ENCODE measurements at regions not wholly inside any gene's neighbourhood (a gene's known extent, or its start where the extent isn't known, plus 50 kb on each side); places are given as distances from the start of the nearest gene placed in this dataset.
"Not testable (repeated sequence)": the region's sequence is repeated elsewhere in the genome, so short reads cannot be mapped to it uniquely, and the experiment has no call there.

DNA sequence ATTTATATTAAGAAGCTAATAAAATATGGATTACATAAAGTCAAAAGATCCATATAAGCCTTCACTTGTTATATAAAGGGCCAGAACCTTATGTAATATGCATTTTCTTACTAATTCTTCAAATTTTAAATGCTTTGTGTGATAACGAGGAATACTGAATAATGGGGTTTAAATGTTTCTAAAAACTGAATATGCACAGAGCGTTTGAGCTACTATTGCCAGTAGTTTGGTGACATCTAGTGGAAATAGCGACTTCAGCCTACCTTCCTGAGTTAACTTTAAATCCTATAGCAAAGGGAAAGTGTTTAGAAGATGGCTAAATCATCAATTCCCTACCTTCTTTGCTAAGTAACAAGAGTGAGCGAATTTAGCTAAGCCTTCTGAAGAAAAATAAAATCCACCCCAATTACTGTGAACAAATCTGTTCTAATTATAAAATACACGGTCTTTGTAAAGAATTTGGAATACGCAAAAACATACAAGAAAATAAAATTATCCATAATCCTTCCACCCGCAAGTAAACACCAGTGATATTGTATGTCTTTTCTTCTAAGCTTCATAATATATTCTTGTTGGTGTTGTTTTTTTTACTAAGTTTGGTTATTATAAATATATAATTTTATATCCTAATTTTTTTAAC is 115.5 kb upstream of the G2E3 start:
- peak; percentile 29 for DNase-seq (ENCODE audit: low read depth)

DNA sequence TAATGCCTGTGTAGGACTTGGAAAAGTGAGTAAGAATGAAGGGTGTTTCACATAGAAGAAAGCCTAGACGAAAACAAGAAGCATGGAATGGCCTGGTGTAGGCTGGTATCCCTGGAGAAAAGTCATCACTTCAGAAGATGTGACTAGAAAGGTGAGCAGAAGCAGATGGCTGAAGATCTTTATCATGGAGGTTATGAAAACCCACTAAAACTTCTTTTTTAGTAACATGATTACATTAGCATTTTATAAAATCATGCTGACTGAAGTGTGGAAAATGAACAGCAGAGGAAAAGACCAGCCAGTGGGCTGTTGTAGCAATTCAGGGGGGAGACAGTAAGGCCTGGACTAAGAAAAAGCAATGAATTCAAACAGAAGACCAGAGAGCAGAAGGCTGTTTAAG is 114.5 kb upstream of the G2E3 start:
- DNase-seq (ENCODE audit: low read depth), result no peak

DNA sequence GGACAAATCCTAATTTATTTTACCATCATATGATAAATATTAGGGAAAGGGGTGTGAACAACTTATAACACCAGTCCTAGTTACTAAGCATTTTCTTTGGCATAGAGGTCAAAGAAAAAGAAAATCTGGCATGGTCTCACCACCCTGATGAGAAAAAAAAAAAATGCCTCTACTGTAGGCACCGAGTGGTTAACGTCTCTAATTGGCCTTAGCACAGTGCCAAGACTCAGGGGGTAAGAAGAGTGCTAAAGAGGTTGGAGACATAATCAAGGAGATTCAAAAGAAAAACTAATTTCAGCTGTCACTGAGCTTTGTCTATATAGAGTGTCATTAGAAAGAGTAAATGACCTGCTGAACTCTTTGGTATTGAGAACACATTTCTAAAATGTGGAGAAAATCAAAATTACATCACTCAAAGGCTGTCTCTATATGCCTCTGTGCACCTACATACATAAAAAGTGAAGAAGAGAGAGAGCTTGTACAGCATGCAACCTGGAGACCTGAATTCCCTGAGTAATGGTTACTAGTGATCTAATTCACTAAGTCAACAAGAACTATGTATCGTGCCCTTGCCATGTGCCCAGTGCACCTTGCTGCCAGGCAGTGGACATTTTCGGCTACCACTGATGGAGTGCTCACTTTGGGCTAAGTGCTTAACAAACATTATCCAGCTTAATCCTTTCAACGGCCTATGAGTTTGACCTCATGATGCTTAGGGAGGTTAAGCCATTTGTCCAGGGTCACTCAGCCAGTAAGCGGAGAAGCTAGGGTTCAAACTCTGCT is 113.8 kb upstream of the G2E3 start:
- no peak for DNase-seq (ENCODE audit: low read depth)

DNA sequence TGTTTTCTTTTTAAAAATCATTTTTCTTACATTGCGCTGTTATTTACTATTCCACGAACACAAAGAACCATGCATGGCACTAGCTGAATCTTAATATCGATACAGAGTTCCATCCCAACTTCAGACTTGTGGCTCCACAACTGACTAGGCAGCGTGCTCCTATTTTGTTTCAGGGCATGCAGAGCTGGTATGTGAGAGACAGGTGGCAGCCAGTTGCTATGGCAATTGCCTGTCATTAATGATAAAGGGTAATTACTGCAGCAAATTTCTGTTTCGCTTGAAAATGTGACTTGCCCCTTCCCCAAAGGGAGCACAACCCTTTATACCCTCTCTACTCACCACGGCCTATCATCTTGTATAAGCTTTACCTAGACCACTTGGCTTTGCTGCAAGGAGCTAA is 113.1 kb upstream of the G2E3 start:
- DNase-seq (ENCODE audit: low read depth), result no peak

DNA sequence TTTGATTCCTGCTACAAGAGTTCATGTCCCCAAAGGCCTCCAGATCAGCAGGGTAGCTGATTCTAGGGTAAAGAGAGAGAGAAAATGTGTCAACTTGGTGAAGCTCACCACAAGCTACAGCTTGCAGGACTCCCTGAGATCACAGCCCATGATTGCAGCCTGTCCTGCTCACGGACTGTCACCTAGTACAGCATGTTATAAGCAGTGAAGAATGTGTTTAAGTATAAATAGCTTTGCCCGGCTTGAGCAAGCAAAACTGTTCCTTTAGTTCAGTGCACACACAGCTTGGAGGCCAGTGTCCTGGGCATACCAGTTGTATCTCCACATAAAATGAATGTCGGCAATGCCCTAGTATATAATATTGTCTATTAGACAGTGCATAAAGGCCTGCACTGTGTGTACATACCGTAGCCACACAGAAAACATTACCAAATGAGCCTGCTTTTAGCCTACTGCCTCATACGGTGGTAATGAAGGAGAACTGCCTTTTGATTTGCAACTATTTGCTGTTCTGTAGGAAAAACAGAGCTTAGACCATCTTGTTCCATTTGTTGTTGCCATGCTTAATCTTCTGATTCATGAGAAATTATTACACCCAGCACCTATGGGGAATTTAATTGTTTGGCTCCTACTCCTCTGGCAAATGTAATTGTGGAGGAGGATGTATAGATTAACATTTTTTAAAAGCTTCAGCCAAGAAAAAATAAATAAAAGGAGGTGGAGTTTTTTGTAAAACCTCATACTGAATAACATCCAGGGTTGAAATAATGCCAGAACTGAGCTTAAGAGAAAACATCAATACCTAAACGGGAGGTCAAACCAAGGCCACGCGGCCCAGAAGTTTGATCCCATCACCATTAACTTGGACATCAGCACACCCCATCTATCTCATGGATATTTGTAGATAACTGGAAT is 108.1 kb upstream of the G2E3 start:
- no peak for DNase-seq (ENCODE audit: low read depth)

DNA sequence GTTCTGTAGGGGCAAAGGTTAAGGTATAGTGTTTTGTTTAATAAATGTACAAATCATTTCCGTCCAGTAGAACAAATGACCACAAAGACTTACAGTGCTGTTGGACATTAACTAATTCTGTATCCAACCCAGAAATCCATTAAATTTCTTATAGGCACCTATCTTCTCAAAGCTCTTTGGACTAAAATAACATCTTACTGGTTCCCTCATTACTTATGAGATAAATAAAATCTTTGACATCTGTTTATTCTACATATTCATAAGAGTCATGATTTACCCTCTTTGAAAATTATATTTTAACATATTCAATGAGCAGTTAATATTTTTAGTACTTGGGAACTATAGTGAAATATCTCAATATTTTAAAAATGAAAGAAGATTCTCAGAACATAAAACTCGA is 102.7 kb upstream of the G2E3 start:
- DNase-seq (ENCODE audit: low read depth), result no peak

DNA sequence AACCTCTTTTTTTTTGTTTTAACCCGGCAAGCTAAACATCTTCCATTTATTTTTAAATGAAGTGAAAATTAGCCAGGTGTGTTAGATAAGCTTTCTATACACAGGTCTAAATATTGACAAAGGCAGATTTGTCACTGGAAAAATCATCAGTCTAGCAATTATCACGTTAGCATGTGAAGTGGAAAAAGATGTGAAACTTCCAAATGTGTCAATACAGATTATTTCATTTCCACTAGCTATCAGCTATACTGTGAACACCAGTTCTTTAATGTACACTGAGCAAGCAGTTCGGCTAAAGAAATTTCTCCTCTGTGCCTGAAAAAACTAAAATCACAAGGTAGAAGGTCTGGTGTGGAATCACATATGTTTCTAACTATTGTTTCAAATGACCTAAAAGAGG is 96.6 kb upstream of the G2E3 start:
- DNase-seq (ENCODE audit: low read depth), result no peak

DNA sequence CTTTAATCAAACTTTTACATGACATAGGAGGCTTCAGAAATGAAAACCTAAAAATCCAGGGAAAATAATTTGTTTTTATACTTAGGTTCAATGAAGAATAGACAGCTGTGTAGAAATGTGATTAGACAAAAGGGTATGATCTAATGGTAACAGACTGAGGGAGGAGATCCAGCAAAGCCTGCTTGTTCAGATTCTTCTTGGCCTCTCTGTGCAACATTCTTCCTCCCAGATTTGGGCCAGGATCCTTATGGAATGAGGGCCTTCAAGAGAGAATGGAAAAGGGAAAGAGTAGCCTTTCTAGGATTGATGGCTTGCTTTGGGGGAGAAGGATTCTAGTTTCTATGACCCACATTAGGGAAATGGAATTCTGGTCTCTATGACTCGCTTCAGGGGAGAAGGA is 94.5 kb upstream of the G2E3 start:
- DNase-seq (ENCODE audit: low read depth), result no peak

DNA sequence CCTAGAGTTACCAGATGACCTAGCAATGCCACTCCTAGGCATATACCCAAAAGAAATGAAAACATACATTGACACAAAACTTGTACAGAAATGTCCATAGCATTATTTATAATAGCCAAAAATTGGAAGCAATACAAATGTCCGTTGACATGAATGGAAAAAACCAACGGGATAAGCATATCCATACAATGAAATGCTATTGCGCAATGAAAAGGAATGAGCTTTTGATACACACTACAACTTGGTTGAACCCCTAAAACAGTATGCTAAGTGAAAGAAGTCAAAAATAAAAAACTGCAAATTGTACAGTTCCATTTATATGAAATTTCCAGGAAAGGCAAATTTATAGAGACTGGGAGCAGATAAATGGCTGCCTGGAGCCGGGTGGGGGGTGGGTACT is 90.6 kb upstream of the G2E3 start:
- no peak for DNase-seq (ENCODE audit: low read depth)

DNA sequence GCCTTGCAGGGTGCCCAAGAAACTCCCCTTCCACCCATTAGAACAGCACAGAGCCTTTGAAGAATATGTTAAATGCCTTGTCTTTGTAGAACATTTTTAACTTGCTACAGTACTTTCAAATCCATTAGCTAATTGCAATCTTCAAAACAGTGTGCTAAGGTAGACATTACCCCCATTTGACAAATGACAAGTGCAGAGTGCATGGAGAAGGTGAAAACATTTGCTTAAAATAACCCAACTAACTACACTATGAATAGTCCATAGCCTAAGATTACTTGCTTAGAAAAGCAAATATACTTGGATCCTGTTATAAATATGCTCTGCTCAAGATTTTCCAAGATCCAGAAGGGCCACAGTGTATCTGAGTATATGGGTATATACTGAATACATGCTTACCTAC is 87.0 kb upstream of the G2E3 start:
- DNase-seq (ENCODE audit: low read depth), result no peak

DNA sequence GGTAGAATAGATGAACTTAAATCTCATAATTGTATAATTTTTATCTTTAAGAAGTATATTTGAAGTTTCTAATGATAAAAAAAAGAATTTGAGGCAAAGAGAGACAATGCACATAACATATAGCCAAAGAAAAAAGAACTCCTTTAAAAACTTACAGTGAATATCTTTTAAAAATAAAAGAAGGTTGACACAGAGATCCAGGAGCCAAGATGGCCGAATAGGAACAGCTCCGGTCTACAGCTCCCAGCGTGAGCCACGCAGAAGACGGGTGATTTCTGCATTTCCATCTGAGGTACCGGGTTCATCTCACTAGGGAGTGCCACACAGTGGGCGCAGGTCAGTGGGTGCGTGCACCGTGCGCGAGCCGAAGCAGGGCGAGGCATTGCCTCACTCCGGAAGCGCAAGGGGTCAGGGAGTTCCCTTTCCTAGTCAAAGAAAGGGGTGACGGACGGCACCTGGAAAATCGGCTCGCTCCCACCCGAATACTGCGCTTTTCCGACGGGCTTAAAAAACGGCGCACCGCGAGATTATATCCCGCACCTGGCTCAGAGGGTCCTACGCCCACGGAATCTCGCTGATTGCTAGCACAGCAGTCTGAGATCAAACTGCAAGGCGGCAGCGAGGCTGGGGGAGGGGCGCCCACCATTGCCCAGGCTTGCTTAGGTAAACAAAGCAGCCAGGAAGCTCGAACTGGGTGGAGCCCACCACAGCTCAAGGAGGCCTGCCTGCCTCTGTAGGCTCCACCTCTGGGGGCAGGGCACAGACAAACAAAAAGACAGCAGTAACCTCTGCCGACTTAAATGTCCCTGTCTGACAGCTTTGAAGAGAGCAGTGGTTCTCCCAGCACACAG is 84.9 kb upstream of the G2E3 start:
- not testable (repeated sequence) for DNase-seq (ENCODE audit: low read depth)

DNA sequence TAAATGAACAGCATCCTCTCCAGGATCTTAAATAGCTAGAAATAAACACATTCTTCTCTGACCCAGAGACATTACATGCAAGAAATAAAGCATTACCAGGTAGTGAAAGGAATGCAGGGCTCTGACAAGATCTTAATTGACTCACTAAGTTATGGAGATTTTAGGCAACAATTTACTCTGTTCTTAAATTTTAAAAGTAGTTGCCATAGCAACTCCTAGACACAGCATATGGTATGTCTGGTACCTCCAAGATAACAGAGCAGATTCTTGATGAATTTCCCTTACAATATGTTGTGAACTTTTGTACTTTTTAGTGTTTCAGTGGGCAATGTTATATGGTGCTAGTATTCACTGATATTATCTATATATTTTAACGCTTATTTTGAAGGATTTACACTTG is 76.7 kb upstream of the G2E3 start:
- no peak for DNase-seq (ENCODE audit: low read depth)

DNA sequence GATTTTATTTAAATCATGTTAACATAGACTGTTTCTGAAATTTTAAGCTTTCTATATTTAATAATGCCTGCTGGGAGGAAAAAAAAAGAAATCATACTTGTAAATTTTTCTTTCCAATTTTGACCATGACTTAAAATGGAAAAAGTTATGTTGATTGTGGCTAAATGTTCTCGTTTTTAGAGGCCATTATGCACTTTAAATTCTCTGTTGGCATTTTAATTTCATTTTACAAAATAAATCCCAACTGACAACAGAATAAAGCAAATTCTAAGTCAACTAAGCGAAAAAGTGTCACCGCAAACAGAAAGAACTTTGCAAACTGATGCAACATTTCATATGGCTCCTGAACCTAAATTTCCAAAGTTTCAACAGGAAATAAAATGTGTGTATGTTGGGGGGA is 74.8 kb upstream of the G2E3 start:
- DNase-seq (ENCODE audit: low read depth), result no peak

DNA sequence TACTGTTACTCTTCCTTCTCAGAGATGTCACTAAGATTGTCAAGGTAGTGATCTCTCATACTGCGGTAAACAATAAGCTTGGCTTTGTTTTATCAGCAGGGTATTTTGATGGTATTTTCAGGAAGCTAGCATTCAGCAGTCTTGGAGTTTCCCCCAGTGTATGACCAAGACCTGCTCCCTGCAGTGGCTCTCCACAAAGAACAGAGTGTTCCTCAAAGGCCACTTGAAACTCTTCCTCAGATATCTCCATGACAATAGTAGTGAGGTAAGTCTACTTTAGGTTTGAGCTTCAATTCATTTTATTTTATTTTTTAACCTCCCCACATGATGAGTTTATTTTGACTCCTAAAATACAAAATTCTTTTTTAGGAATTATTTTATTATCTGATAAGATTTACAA is 74.0 kb upstream of the G2E3 start:
- no peak for DNase-seq (ENCODE audit: low read depth)

DNA sequence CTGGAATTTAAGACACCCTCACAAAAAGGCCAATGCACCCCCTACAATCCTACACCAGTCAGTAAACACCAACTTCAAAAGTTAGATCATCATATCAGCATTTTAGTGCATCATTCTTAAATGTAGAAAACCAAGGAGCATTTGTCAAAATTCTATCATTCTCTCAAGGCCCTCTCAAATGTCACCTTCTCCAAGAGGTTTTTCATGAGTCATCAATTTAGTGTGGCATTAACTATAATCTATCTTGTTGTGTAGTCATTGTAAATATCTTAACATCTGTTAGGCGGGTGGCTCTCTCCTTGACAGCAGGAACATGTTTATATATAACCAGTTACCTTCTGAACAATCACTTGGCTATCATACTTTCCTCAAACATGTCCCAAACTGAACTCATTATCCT is 62.1 kb upstream of the G2E3 start:
- no peak for DNase-seq (ENCODE audit: low read depth)

DNA sequence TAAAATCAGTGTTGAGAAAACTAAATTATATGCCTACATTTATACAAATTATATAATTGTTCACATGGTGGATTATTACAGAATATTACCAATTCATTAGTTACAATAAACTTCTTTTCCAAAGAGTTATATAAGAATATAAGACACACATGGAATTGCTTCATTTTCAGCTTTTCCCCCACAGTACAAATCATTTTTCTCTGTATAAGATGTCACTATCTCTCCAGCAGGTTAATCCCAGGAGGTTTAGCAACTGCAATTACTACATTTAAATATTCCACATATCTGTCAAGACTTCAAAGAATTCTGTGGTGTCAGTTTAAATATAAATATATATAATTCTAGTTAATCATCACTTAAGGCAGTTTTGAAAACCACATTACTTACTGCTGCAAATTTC is 59.6 kb upstream of the G2E3 start:
- DNase-seq (ENCODE audit: low read depth), result no peak

DNA sequence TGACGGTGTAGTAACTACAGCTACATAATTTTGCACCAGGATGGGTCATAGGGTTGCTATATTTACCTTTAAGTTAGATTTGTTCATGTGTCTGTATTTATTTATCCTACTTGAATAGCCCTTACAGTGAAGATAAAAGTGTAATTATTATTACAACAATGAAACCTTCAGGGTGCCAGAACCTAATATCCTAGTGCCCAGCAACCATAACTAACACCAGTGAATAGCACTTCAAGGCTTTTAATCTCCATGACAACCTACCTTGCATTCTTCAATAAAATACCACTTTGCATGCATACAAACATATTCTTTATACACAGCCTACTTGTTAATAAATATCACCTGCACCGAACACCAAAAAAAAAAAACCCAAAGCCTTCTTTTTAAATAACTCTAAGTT is 58.7 kb upstream of the G2E3 start:
- DNase-seq (ENCODE audit: low read depth), result no peak

DNA sequence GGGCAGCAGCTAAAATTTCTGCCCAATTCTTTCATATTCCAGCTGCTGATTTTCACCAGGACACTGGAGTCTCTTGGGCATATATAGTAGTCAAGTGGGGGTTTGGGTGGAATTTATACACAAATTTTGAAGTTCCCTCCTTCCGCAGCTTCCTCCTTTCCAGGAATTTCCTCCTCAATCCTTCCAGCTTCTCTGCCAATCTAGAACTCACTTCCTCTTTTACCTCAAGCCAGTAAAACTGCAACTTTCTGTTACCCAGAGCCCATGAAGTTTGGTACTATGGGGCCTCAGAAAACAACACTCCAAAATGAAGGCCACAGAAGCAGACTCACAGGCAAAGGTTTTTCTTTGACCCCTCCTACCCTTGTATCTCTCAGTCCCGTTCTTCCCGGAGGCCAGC is 51.7 kb upstream of the G2E3 start:
- DNase-seq (ENCODE audit: low read depth), result no peak
